Osteoblast (primary cell): ENCODE measurements at regions not wholly inside any gene's neighbourhood (a gene's known extent, or its start where the extent isn't known, plus 50 kb on each side); places are given as distances from the start of the nearest gene placed in this dataset.

Experiments
- DNase-seq: peaks from one replicate; pipeline ENCODE4 v3.0.0; 2011; ENCODE audit warnings: low spot score, mixed read lengths; ENCODE audit not compliant: insufficient read length; ENCODE audit errors: missing footprints
- H2AFZ ChIP-seq: 2 replicates; pipeline ENCODE4 v1.6.0; 2011; ENCODE audit warnings: mild to moderate bottlenecking, low read length
- H3K27ac ChIP-seq: 2 replicates; pipeline ENCODE4 v1.5.1; 2011; ENCODE audit warnings: mild to moderate bottlenecking, low read depth, low read length, moderate library complexity
- H3K27me3 ChIP-seq: 2 replicates; pipeline ENCODE4 v1.6.0; 2012; ENCODE audit warnings: mild to moderate bottlenecking, control low read depth, inconsistent platforms, low read length, moderate library complexity; ENCODE audit not compliant: insufficient read depth
- H3K36me3 ChIP-seq: 2 replicates; pipeline ENCODE4 v1.5.1; 2011; ENCODE audit warnings: mild to moderate bottlenecking, low read length, control low read depth, moderate library complexity; ENCODE audit not compliant: insufficient read depth
- H3K4me1 ChIP-seq: 2 replicates; pipeline ENCODE4 v1.5.1; 2011; ENCODE audit warnings: mild to moderate bottlenecking, low read length, control low read depth, moderate library complexity; ENCODE audit not compliant: insufficient read depth
- H3K4me2 ChIP-seq: 2 replicates; pipeline ENCODE4 v1.6.0; 2011; ENCODE audit warnings: mild to moderate bottlenecking, low read length; ENCODE audit not compliant: insufficient read depth
- H3K4me3 ChIP-seq: fragments of 200-600 bp; sonication (generic); 3 replicates; pipeline ENCODE4 v1.5.1; 2012; ENCODE audit warnings: mild to moderate bottlenecking, low read length, inconsistent platforms; ENCODE audit not compliant: insufficient read depth
- H3K79me2 ChIP-seq: 2 replicates; pipeline ENCODE4 v1.6.0; 2012; ENCODE audit warnings: mild to moderate bottlenecking, low read length, control low read depth, inconsistent platforms; ENCODE audit not compliant: insufficient read depth
- H3K9me3 ChIP-seq: 2 replicates; pipeline ENCODE4 v1.5.1; 2011; ENCODE audit warnings: low read depth, low read length, control low read depth
- H4K20me1 ChIP-seq: 2 replicates; pipeline ENCODE4 v1.6.0; 2012; ENCODE audit warnings: mild to moderate bottlenecking, low read length, control low read depth; ENCODE audit not compliant: insufficient read depth
- CTCF ChIP-seq: IDR thresholded peaks from 2 replicates; pipeline ENCODE4 v1.5.1; 2011; ENCODE audit warnings: mild to moderate bottlenecking, low read depth, low read length, moderate library complexity; ENCODE audit errors: extremely low read depth

- Histone ChIP-seq H3K9me3 (no peaks in the 10 kb centered on the region), H3K27me3 (no peaks in the 10 kb centered on the region), H3K4me1 (no peaks in the 10 kb centered on the region), H4K20me1 (no peaks in the 10 kb centered on the region), H3K27ac (no peak overlapping the region), H3K79me2 (no peaks in the 10 kb centered on the region), H3K4me2 (no peak overlapping the region), H3K36me3 (no peaks in the 10 kb centered on the region), H2AFZ (no peak overlapping the region), H3K4me3 (no peak overlapping the region)
- no peak for DNase-seq
- TF ChIP-seq CTCF, result no peak
These were observed 86.8 kb upstream of the UXS1 start for GRCh38 chr2:106280722-106281446.

- no peak for DNase-seq
- Histone ChIP-seq H3K27ac (no peak overlapping the region), H3K36me3 (no peaks in the 10 kb centered on the region), H4K20me1 (no peaks in the 10 kb centered on the region), H3K4me3 (no peak overlapping the region), H3K4me1 (no peaks in the 10 kb centered on the region), H3K79me2 (no peaks in the 10 kb centered on the region), H3K4me2 (no peak overlapping the region), H3K9me3 (no peaks in the 10 kb centered on the region), H3K27me3 (no peaks in the 10 kb centered on the region), H2AFZ (no peak overlapping the region)
- TF ChIP-seq CTCF, result no peak
These were observed 86.1 kb upstream of the UXS1 start for GRCh38 chr2:106280224-106280623.

- Histone ChIP-seq H3K27me3 (no peaks in the 10 kb centered on the region), H3K79me2 (no peaks in the 10 kb centered on the region), H3K36me3 (no peaks in the 10 kb centered on the region), H3K27ac (no peak overlapping the region), H2AFZ (no peak overlapping the region), H3K4me3 (no peak overlapping the region), H3K9me3 (no peaks in the 10 kb centered on the region), H4K20me1 (no peaks in the 10 kb centered on the region), H3K4me2 (no peak overlapping the region), H3K4me1 (no peaks in the 10 kb centered on the region)
- no peak for TF ChIP-seq CTCF
- DNase-seq, result no peak
These were observed 84.2 kb upstream of the UXS1 start for GRCh38 chr2:106278112-106278876.

- Histone ChIP-seq H3K4me3 (no peak overlapping the region), H2AFZ (no peak overlapping the region), H3K4me2 (no peak overlapping the region), H3K9me3 (no peaks in the 10 kb centered on the region), H3K4me1 (no peaks in the 10 kb centered on the region), H3K27ac (no peak overlapping the region), H3K27me3 (no peaks in the 10 kb centered on the region), H3K36me3 (no peaks in the 10 kb centered on the region), H4K20me1 (no peaks in the 10 kb centered on the region), H3K79me2 (no peaks in the 10 kb centered on the region)
- no peak for TF ChIP-seq CTCF
- DNase-seq, result no peak
These were observed 83.3 kb upstream of the UXS1 start for GRCh38 chr2:106277426-106277825.
